Endothelial cell of umbilical vein (primary cell): ENCODE measurements at regions not wholly inside any gene's neighbourhood (a gene's known extent, or its start where the extent isn't known, plus 50 kb on each side); places are given as distances from the start of the nearest gene placed in this dataset.

Source experiments
- BruUV-seq: library from RNA; stranded (reverse); fragments of 400-500 nt; replicated peaks from 2 replicates; lab custom pipeline; 2021; lab: Mats Ljungman, UMichigan
- CTCF ChIA-PET: fragments of 300-600, 350-600 bp; sonication (Branson Sonifier 250); formaldehyde crosslinking; loops from one replicate; lab custom pipeline; 2021; ENCODE audit warnings: antibody characterized with exemption, inconsistent platforms; lab: Charles Lee
- POLR2A ChIA-PET: fragments of 300-600, 350-600 bp; sonication (Branson Sonifier 250); formaldehyde crosslinking; loops from one replicate; lab custom pipeline; 2021; ENCODE audit warnings: antibody characterized with exemption, inconsistent platforms; lab: Charles Lee
- DNase-seq: peaks from one replicate; pipeline ENCODE4 v3.0.0-alpha.2; 2011; ENCODE audit warnings: low read depth, low spot score
- FAIRE-seq: peaks from 2 replicates; lab custom pipeline; 2011; peaks lifted over from hg19 to GRCh38; lab: Jason Lieb, UNC
- H2AFZ ChIP-seq: 2 replicates; pipeline ENCODE4 v1.6.0; 2012; ENCODE audit warnings: low read depth, low read length, control low read depth, inconsistent platforms
- H3K27ac ChIP-seq: 2 replicates; pipeline ENCODE4 v1.5.1; 2011; ENCODE audit warnings: low read depth, mild to moderate bottlenecking, control low read depth, low read length, moderate library complexity; ENCODE audit not compliant: insufficient read depth
- H3K27me3 ChIP-seq, 2 experiments: 2 replicates each; pipeline versions ENCODE4 v1.6.0 to v1.6.1; 2011; ENCODE audit warnings: low read length in 2 of 2, mixed read lengths in 1 of 2; ENCODE audit not compliant: control insufficient read depth in 2 of 2, insufficient read depth in 2 of 2
- H3K36me3 ChIP-seq, 2 experiments: 2 replicates in 1 of 2; 3 replicates in 1 of 2; pipeline ENCODE4 v1.5.1; 2011; ENCODE audit warnings: low read length in 2 of 2, mild to moderate bottlenecking in 1 of 2, moderate library complexity in 1 of 2; ENCODE audit not compliant: control insufficient read depth in 2 of 2, insufficient read depth in 2 of 2; ENCODE audit errors: extremely low read depth in 1 of 2
- H3K4me1 ChIP-seq: 3 replicates; pipeline ENCODE4 v1.5.1; 2011; ENCODE audit warnings: mild to moderate bottlenecking, low read length; ENCODE audit not compliant: control insufficient read depth, insufficient read depth; ENCODE audit errors: extremely low read depth
- H3K4me2 ChIP-seq: 2 replicates; pipeline ENCODE4 v1.6.1; 2011; ENCODE audit warnings: low read length, control low read depth, mixed read lengths; ENCODE audit not compliant: insufficient read depth
- H3K4me3 ChIP-seq, 3 experiments: fragments of 200-600 bp in 1 of 3; sonication (generic), shearing (Covaris generic) in 1 of 3; replicated peaks in 1 of 3; 2 replicates each; pipeline ENCODE4 v1.5.1; 2011 to 2016; ENCODE audit warnings: control low read depth in 3 of 3, low read length in 3 of 3, mild to moderate bottlenecking in 2 of 3, inconsistent platforms in 1 of 3, low read depth in 1 of 3, moderate library complexity in 1 of 3; ENCODE audit not compliant: insufficient read depth in 1 of 3
- H3K79me2 ChIP-seq: 2 replicates; pipeline ENCODE4 v1.6.0; 2012; ENCODE audit warnings: low read length, inconsistent platforms; ENCODE audit not compliant: control insufficient read depth, insufficient read depth
- H3K9ac ChIP-seq: replicated peaks from 2 replicates; pipeline ENCODE3; 2011; ENCODE audit warnings: low read length, control low read depth; ENCODE audit not compliant: insufficient read depth; ENCODE audit errors: extremely low read depth
- H3K9me1 ChIP-seq: replicated peaks from 3 replicates; pipeline ENCODE4 v1.6.0; 2011; ENCODE audit warnings: mild to moderate bottlenecking, low read length; ENCODE audit not compliant: control insufficient read depth, insufficient read depth; ENCODE audit errors: extremely low read depth
- H3K9me3 ChIP-seq: replicated peaks from 2 replicates; pipeline ENCODE4 v1.5.1; 2012; ENCODE audit warnings: low read length, inconsistent platforms; ENCODE audit not compliant: control insufficient read depth, insufficient read depth
- H4K20me1 ChIP-seq: replicated peaks from 2 replicates; pipeline ENCODE3; 2011; ENCODE audit warnings: mild to moderate bottlenecking, low read length; ENCODE audit not compliant: control insufficient read depth, insufficient read depth; ENCODE audit errors: extremely low read depth
- EZH2 ChIP-seq: IDR thresholded peaks from 2 replicates; pipeline ENCODE4 v1.6.1; 2012; ENCODE audit warnings: borderline replicate concordance, low read depth, mild to moderate bottlenecking, moderate library complexity, low read length, inconsistent platforms; ENCODE audit not compliant: severe bottlenecking
- FOS ChIP-seq: IDR thresholded peaks from 2 replicates; pipeline ENCODE4 v1.6.1; 2011; ENCODE audit warnings: mild to moderate bottlenecking, low read length, moderate library complexity, borderline replicate concordance; ENCODE audit not compliant: insufficient read depth
- GATA2 ChIP-seq: IDR thresholded peaks from 2 replicates; pipeline ENCODE4 v1.7.0; 2011; ENCODE audit warnings: low read depth, mild to moderate bottlenecking, moderate library complexity, mixed read lengths, low read length; ENCODE audit not compliant: insufficient read length, insufficient read depth
- JUN ChIP-seq: IDR thresholded peaks from 2 replicates; pipeline ENCODE4 v1.6.1; 2011; ENCODE audit warnings: borderline replicate concordance, low read depth; ENCODE audit not compliant: insufficient read length, insufficient read depth
- MYC ChIP-seq: IDR thresholded peaks from one replicate; pipeline ENCODE4 v1.6.1; 2011; ENCODE audit warnings: mild to moderate bottlenecking, low read depth, low read length
- POLR2A ChIP-seq: IDR thresholded peaks from 2 replicates; pipeline ENCODE4 v1.6.1; 2012; ENCODE audit warnings: low read depth, mild to moderate bottlenecking, control low read depth, low read length
- POLR2AphosphoS5 ChIP-seq: IDR thresholded peaks from 2 replicates; pipeline ENCODE4 v1.6.1; 2012; ENCODE audit warnings: low read depth, mild to moderate bottlenecking, control low read depth, low read length, moderate library complexity; ENCODE audit not compliant: insufficient read depth
- dilution Hi-C: fragments of 300-500 bp; cut with MboI; formaldehyde crosslinking; loops from one replicate; pipeline ENCODE4 v1.15.0; 2019; ENCODE audit warnings: low sequenced_read_pairs; ENCODE audit not compliant: extremely low pct_ligation_motif_present
- intact Hi-C: fragments of 100-400 bp; cut with micrococcal nuclease; formaldehyde crosslinking; loops from one replicate; pipeline ENCODE4 v1.10.0; 2022
- TF ChIP-seq, protein P1 (sequence below): IDR thresholded peaks from 2 replicates; pipeline ENCODE4 v1.6.1; 2011; ENCODE audit not compliant: insufficient read depth, insufficient read length
- TF ChIP-seq, protein P2 (sequence below), 2 donors: IDR thresholded peaks; 1 replicate in 1 of 2; 2 replicates in 1 of 2; pipeline ENCODE4 v1.5.1; 2011; ENCODE audit warnings: low read length in 2 of 2, mild to moderate bottlenecking in 2 of 2, moderate library complexity in 2 of 2, control low read depth in 1 of 2, inconsistent platforms in 1 of 2, low read depth in 1 of 2; ENCODE audit not compliant: insufficient read depth in 1 of 2; ENCODE audit errors: extremely low read depth in 1 of 2

DNA sequence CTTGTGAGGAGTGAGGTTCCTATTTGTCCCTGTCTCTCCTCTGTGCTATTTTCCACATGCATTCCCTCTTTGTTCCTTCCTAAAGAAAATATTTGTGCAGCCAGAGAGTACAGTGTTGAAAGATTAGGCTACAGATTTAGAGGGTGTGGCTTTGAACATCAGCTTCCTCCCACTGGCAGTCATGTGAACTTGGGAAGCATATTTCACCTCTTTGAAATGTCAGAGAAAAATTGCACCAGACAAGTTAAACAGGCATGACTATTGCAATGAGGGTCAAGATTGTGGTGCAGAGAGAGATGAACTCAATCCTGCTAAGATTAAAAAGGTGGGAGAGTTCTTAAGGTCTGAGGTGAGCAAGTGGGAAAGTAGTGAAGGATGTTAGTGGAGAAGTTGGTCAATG is 641.0 kb downstream of the DNAH5 start:
- no peak overlapping the region for H3K9ac ChIP-seq
- ChIA-PET CTCF (no interaction called here), POLR2A (no interaction called here)
- DNase-seq (no peak), FAIRE-seq (no peak)
- H3K4me2 ChIP-seq, result no peak overlapping the region
- dilution Hi-C loops (no loop called here), intact Hi-C loops (no loop called here)
- no peaks in the 10 kb centered on the region for H3K4me1 ChIP-seq
- no peaks in the 10 kb centered on the region for H3K27me3 ChIP-seq
- TF ChIP-seq, protein P1, sequence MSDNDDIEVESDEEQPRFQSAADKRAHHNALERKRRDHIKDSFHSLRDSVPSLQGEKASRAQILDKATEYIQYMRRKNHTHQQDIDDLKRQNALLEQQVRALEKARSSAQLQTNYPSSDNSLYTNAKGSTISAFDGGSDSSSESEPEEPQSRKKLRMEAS, result no peak
- TF ChIP-seq GATA2 (no peak), POLR2A (no peak), POLR2AphosphoS5 (no peak), EZH2 (no peak), MYC (no peak), FOS (no peak), JUN (no peak)
- TF ChIP-seq, protein P2, sequence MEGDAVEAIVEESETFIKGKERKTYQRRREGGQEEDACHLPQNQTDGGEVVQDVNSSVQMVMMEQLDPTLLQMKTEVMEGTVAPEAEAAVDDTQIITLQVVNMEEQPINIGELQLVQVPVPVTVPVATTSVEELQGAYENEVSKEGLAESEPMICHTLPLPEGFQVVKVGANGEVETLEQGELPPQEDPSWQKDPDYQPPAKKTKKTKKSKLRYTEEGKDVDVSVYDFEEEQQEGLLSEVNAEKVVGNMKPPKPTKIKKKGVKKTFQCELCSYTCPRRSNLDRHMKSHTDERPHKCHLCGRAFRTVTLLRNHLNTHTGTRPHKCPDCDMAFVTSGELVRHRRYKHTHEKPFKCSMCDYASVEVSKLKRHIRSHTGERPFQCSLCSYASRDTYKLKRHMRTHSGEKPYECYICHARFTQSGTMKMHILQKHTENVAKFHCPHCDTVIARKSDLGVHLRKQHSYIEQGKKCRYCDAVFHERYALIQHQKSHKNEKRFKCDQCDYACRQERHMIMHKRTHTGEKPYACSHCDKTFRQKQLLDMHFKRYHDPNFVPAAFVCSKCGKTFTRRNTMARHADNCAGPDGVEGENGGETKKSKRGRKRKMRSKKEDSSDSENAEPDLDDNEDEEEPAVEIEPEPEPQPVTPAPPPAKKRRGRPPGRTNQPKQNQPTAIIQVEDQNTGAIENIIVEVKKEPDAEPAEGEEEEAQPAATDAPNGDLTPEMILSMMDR (IDR thresholded peaks at IDR 0.05; ENCODE audit: extremely low read depth in 1 of 2, insufficient read depth in 1 of 2, low read depth in 1 of 2, low read length in 2 of 2), result no peak
- H3K36me3 ChIP-seq, result no peaks in the 10 kb centered on the region
- no peaks in the 10 kb centered on the region for H3K79me2 ChIP-seq
- no peak overlapping the region for H2AFZ ChIP-seq
- H4K20me1 ChIP-seq, result no peaks in the 10 kb centered on the region
- H3K9me3 ChIP-seq, result no peaks in the 10 kb centered on the region
- no peak overlapping the region for H3K27ac ChIP-seq
- no peak overlapping the region for H3K4me3 ChIP-seq
- no peaks in the 10 kb centered on the region for H3K9me1 ChIP-seq
- no TSS peak for BruUV-seq
